ENCODE measurements at regions not wholly inside any gene's neighbourhood (a gene's known extent, or its start where the extent isn't known, plus 50 kb on each side); places are given as distances from the start of the nearest gene placed in this dataset.
"Not testable (repeated sequence)": the region's sequence is repeated elsewhere in the genome, so short reads cannot be mapped to it uniquely, and the experiment has no call there.

- no peak for DNase-seq
These were observed 1088.4 kb downstream of the OTOL1 start for GRCh38 chr3:162584986-162585385.

- no peak for DNase-seq
These were observed 1090.0 kb downstream of the OTOL1 start for GRCh38 chr3:162586591-162586990.

- DNase-seq, result no peak
These were observed 1100.6 kb downstream of the OTOL1 start for GRCh38 chr3:162597226-162597625.

GRCh38 chr3:162598500-162598899 lies 1101.9 kb downstream of the OTOL1 start:
- DNase-seq, result peak; percentile 37

GRCh38 chr3:162599742-162600141 lies 1103.1 kb downstream of the OTOL1 start:
- DNase-seq, result not testable (repeated sequence)

- DNase-seq, result no peak
These were observed 1104.6 kb downstream of the OTOL1 start for GRCh38 chr3:162601101-162601670.

GRCh38 chr3:162602619-162603018 lies 1106.0 kb downstream of the OTOL1 start:
- no peak for DNase-seq

GRCh38 chr3:162605651-162606204 lies 1109.1 kb downstream of the OTOL1 start:
- no peak for DNase-seq

GRCh38 chr3:162610261-162610660 lies 1113.7 kb downstream of the OTOL1 start:
- DNase-seq, result no peak

- DNase-seq, result no peak
These were observed 1116.4 kb downstream of the OTOL1 start for GRCh38 chr3:162612991-162613390.

- DNase-seq, result no peak
These were observed 1129.6 kb downstream of the OTOL1 start for GRCh38 chr3:162626172-162626571.

- no peak for DNase-seq
These were observed 1131.9 kb downstream of the OTOL1 start for GRCh38 chr3:162628531-162628930.

GRCh38 chr3:162629372-162629771 lies 1132.8 kb downstream of the OTOL1 start:
- no peak for DNase-seq

- no peak for DNase-seq
These were observed 1136.1 kb downstream of the OTOL1 start for GRCh38 chr3:162632672-162633071.

GRCh38 chr3:162640208-162640607 lies 1143.6 kb downstream of the OTOL1 start:
- DNase-seq, result not testable (repeated sequence)

GRCh38 chr3:162641317-162641716 lies 1144.7 kb downstream of the OTOL1 start:
- DNase-seq, result no peak

- DNase-seq, result no peak
These were observed 1145.3 kb downstream of the OTOL1 start for GRCh38 chr3:162641907-162642306.

- no peak for DNase-seq
These were observed 1146.6 kb downstream of the OTOL1 start for GRCh38 chr3:162643245-162643644.

GRCh38 chr3:162647321-162647720 lies 1150.7 kb downstream of the OTOL1 start:
- no peak for DNase-seq

GRCh38 chr3:162658003-162658402 lies 1161.4 kb downstream of the OTOL1 start:
- DNase-seq, result no peak

GRCh38 chr3:162665684-162666391 lies 1169.2 kb downstream of the OTOL1 start:
- no peak for DNase-seq

- DNase-seq, result no peak
These were observed 1170.2 kb downstream of the OTOL1 start for GRCh38 chr3:162666835-162667234.

GRCh38 chr3:162670181-162670580 lies 1173.6 kb downstream of the OTOL1 start:
- DNase-seq, result no peak

GRCh38 chr3:162677475-162677874 lies 1180.9 kb downstream of the OTOL1 start:
- DNase-seq, result no peak

GRCh38 chr3:162678941-162679340 lies 1182.3 kb downstream of the OTOL1 start:
- DNase-seq, result peak; percentile 27
